GM23338 (cell line): ENCODE measurements at regions not wholly inside any gene's neighbourhood (a gene's known extent, or its start where the extent isn't known, plus 50 kb on each side); places are given as distances from the start of the nearest gene placed in this dataset.
A peak's percentile ranks its signal among the peaks of the same experiment; 100 is the strongest.

Source experiments
- ATAC-seq: fragments of 200-7000 bp; cut with Tn5 transposase; 3 replicates; pipeline ENCODE4 v1.9.1; 2020
- DNase-seq: peaks from one replicate; pipeline ENCODE4 v3.0.0-alpha.2; 2015; ENCODE audit warnings: low spot score
- H2AFZ ChIP-seq: fragments of 200-600 bp; sonication (generic); 2 replicates; pipeline ENCODE4 v1.8.0; 2016; ENCODE audit warnings: antibody characterized with exemption, mild to moderate bottlenecking, moderate library complexity
- H3F3A ChIP-seq: fragments of 200-600 bp; sonication (generic); replicated peaks from 2 replicates; pipeline ENCODE4 v1.8.0; 2017; ENCODE audit warnings: antibody characterized with exemption, mixed run types, low read depth
- H3K27ac ChIP-seq: fragments of 200-600 bp; sonication (generic); 2 replicates; pipeline ENCODE4 v1.6.1; 2016; ENCODE audit warnings: low read depth
- H3K27me3 ChIP-seq: fragments of 200-600 bp; sonication (generic); 2 replicates; pipeline ENCODE4 v1.8.0; 2016; ENCODE audit warnings: mild to moderate bottlenecking, mixed run types, moderate library complexity; ENCODE audit not compliant: insufficient read depth
- H3K36me3 ChIP-seq: fragments of 200-600 bp; sonication (generic); 2 replicates; pipeline ENCODE4 v1.8.0; 2016; ENCODE audit warnings: mild to moderate bottlenecking; ENCODE audit not compliant: insufficient read depth
- H3K4me1 ChIP-seq: fragments of 200-600 bp; sonication (generic); 2 replicates; pipeline ENCODE4 v1.8.0; 2016; ENCODE audit warnings: mild to moderate bottlenecking, moderate library complexity; ENCODE audit not compliant: insufficient read depth
- H3K4me2 ChIP-seq: fragments of 200-600 bp; sonication (generic); 2 replicates; pipeline ENCODE4 v1.7.1; 2017; ENCODE audit warnings: mixed run types
- H3K4me3 ChIP-seq: fragments of 200-600 bp; sonication (generic); 2 replicates; pipeline ENCODE4 v1.6.1; 2016; ENCODE audit warnings: mixed run types
- H3K79me2 ChIP-seq: fragments of 200-600 bp; sonication (generic); replicated peaks from 2 replicates; pipeline ENCODE4 v1.8.0; 2017; ENCODE audit warnings: mild to moderate bottlenecking; ENCODE audit not compliant: insufficient read depth
- H3K9me2 ChIP-seq: fragments of 200-600 bp; sonication (generic); 2 replicates; pipeline ENCODE4 v1.8.0; 2017; ENCODE audit not compliant: insufficient read depth
- H4K20me1 ChIP-seq: fragments of 200-600 bp; sonication (generic); replicated peaks from 2 replicates; pipeline ENCODE4 v1.8.0; 2017; ENCODE audit warnings: mild to moderate bottlenecking; ENCODE audit not compliant: insufficient read depth
- H3K27ac Mint-ChIP-seq: 2 replicates; pipeline ENCODE4 v1.8.0; 2020; ENCODE audit warnings: inconsistent platforms, mild to moderate bottlenecking, moderate library complexity, mixed read lengths
- H3K27me3 Mint-ChIP-seq: 3 replicates; pipeline ENCODE4 v1.8.0; 2022; ENCODE audit warnings: low read depth, mild to moderate bottlenecking, moderate library complexity, mixed read lengths, inconsistent platforms; ENCODE audit not compliant: insufficient read depth, poor library complexity
- H3K36me3 Mint-ChIP-seq: 3 replicates; pipeline ENCODE4 v1.8.0; 2021; ENCODE audit warnings: low read depth, mild to moderate bottlenecking, inconsistent platforms, moderate library complexity, mixed read lengths
- H3K4me1 Mint-ChIP-seq: 3 replicates; pipeline ENCODE4 v1.8.0; 2020; ENCODE audit warnings: mild to moderate bottlenecking, inconsistent platforms, mixed read lengths
- H3K4me3 Mint-ChIP-seq: 3 replicates; pipeline ENCODE4 v1.8.0; 2021; ENCODE audit warnings: moderate library complexity, mild to moderate bottlenecking, inconsistent platforms, mixed read lengths
- H3K9me3 Mint-ChIP-seq: 3 replicates; pipeline ENCODE4 v1.8.0; 2020; ENCODE audit warnings: moderate library complexity, mild to moderate bottlenecking, inconsistent platforms, mixed read lengths
- TF ChIP-seq, protein P1 (sequence below), 2 experiments: fragments of 200-600 bp in 1 of 2; sonication (generic) in 1 of 2; conservative IDR thresholded peaks; 2 replicates each; pipeline versions ENCODE4 v1.5.1 to v1.6.1; 2016 to 2017; ENCODE audit warnings: antibody characterized with exemption in 2 of 2, low read depth in 2 of 2, mild to moderate bottlenecking in 2 of 2, moderate library complexity in 1 of 2
- TF ChIP-seq, protein P2 (sequence below): IDR thresholded peaks from one replicate; pipeline ENCODE4 v1.6.1; 2018; ENCODE audit warnings: antibody characterized with exemption; ENCODE audit not compliant: unreplicated experiment
- TF ChIP-seq, protein P3 (sequence below): fragments of 250-450 bp; sonication (Bioruptor Pico); IDR thresholded peaks from 2 replicates; pipeline ENCODE4 v1.5.0; 2020; ENCODE audit warnings: mild to moderate bottlenecking, moderate library complexity

DNA sequence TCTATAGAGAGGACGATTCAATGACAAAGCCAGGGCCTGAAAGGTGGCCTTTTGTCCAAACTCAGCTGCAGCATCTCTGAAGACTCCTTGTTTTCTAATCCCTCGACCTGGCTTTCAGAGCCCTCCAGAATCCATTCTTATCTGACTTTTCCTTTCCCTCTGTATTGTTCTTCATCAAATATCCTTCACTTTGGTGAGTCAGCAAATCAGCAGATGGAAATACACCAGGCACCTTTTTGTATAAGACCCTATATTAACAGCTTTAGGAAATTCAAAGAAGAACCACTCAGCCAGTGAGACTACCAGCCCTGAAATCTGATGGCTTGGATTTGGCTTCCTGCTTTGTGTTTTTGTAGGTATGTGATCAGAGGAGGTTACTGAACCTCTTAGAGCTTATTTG lies 81.9 kb upstream of the RAB11FIP2 start:
- Histone ChIP-seq H3K4me2 (no peak overlapping the region), H3K4me1 (no peaks in the 10 kb centered on the region), H3F3A (no peaks in the 10 kb centered on the region), H3K36me3 (no peaks in the 10 kb centered on the region), H3K9me2 (no peaks in the 10 kb centered on the region; the same call in 1 of the 2 replicates), H2AFZ (0 out of 2 replicates have a peak overlapping the region, but pooled peaks have one; percentile 29), H3K27ac (no peak overlapping the region), H3K79me2 (no peaks in the 10 kb centered on the region), H3K27me3 (no peaks in the 10 kb centered on the region), H3K4me3 (no peak overlapping the region), H4K20me1 (no peaks in the 10 kb centered on the region)
- Mint-ChIP-seq H3K4me1 (peaks cover 8% of the 10 kb centered on the region), H3K27ac (no peak overlapping the region), H3K27me3 (peaks cover 3% of the 10 kb centered on the region), H3K4me3 (no peak overlapping the region), H3K36me3 (no peaks in the 10 kb centered on the region), H3K9me3 (no peaks in the 10 kb centered on the region)
- TF ChIP-seq, protein P1, sequence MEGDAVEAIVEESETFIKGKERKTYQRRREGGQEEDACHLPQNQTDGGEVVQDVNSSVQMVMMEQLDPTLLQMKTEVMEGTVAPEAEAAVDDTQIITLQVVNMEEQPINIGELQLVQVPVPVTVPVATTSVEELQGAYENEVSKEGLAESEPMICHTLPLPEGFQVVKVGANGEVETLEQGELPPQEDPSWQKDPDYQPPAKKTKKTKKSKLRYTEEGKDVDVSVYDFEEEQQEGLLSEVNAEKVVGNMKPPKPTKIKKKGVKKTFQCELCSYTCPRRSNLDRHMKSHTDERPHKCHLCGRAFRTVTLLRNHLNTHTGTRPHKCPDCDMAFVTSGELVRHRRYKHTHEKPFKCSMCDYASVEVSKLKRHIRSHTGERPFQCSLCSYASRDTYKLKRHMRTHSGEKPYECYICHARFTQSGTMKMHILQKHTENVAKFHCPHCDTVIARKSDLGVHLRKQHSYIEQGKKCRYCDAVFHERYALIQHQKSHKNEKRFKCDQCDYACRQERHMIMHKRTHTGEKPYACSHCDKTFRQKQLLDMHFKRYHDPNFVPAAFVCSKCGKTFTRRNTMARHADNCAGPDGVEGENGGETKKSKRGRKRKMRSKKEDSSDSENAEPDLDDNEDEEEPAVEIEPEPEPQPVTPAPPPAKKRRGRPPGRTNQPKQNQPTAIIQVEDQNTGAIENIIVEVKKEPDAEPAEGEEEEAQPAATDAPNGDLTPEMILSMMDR (conservative IDR thresholded peaks at IDR 0.05; ENCODE audit: low read depth in 2 of 2): no peak
- TF ChIP-seq, protein P2, sequence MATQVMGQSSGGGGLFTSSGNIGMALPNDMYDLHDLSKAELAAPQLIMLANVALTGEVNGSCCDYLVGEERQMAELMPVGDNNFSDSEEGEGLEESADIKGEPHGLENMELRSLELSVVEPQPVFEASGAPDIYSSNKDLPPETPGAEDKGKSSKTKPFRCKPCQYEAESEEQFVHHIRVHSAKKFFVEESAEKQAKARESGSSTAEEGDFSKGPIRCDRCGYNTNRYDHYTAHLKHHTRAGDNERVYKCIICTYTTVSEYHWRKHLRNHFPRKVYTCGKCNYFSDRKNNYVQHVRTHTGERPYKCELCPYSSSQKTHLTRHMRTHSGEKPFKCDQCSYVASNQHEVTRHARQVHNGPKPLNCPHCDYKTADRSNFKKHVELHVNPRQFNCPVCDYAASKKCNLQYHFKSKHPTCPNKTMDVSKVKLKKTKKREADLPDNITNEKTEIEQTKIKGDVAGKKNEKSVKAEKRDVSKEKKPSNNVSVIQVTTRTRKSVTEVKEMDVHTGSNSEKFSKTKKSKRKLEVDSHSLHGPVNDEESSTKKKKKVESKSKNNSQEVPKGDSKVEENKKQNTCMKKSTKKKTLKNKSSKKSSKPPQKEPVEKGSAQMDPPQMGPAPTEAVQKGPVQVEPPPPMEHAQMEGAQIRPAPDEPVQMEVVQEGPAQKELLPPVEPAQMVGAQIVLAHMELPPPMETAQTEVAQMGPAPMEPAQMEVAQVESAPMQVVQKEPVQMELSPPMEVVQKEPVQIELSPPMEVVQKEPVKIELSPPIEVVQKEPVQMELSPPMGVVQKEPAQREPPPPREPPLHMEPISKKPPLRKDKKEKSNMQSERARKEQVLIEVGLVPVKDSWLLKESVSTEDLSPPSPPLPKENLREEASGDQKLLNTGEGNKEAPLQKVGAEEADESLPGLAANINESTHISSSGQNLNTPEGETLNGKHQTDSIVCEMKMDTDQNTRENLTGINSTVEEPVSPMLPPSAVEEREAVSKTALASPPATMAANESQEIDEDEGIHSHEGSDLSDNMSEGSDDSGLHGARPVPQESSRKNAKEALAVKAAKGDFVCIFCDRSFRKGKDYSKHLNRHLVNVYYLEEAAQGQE: no peak
- TF ChIP-seq, protein P3, sequence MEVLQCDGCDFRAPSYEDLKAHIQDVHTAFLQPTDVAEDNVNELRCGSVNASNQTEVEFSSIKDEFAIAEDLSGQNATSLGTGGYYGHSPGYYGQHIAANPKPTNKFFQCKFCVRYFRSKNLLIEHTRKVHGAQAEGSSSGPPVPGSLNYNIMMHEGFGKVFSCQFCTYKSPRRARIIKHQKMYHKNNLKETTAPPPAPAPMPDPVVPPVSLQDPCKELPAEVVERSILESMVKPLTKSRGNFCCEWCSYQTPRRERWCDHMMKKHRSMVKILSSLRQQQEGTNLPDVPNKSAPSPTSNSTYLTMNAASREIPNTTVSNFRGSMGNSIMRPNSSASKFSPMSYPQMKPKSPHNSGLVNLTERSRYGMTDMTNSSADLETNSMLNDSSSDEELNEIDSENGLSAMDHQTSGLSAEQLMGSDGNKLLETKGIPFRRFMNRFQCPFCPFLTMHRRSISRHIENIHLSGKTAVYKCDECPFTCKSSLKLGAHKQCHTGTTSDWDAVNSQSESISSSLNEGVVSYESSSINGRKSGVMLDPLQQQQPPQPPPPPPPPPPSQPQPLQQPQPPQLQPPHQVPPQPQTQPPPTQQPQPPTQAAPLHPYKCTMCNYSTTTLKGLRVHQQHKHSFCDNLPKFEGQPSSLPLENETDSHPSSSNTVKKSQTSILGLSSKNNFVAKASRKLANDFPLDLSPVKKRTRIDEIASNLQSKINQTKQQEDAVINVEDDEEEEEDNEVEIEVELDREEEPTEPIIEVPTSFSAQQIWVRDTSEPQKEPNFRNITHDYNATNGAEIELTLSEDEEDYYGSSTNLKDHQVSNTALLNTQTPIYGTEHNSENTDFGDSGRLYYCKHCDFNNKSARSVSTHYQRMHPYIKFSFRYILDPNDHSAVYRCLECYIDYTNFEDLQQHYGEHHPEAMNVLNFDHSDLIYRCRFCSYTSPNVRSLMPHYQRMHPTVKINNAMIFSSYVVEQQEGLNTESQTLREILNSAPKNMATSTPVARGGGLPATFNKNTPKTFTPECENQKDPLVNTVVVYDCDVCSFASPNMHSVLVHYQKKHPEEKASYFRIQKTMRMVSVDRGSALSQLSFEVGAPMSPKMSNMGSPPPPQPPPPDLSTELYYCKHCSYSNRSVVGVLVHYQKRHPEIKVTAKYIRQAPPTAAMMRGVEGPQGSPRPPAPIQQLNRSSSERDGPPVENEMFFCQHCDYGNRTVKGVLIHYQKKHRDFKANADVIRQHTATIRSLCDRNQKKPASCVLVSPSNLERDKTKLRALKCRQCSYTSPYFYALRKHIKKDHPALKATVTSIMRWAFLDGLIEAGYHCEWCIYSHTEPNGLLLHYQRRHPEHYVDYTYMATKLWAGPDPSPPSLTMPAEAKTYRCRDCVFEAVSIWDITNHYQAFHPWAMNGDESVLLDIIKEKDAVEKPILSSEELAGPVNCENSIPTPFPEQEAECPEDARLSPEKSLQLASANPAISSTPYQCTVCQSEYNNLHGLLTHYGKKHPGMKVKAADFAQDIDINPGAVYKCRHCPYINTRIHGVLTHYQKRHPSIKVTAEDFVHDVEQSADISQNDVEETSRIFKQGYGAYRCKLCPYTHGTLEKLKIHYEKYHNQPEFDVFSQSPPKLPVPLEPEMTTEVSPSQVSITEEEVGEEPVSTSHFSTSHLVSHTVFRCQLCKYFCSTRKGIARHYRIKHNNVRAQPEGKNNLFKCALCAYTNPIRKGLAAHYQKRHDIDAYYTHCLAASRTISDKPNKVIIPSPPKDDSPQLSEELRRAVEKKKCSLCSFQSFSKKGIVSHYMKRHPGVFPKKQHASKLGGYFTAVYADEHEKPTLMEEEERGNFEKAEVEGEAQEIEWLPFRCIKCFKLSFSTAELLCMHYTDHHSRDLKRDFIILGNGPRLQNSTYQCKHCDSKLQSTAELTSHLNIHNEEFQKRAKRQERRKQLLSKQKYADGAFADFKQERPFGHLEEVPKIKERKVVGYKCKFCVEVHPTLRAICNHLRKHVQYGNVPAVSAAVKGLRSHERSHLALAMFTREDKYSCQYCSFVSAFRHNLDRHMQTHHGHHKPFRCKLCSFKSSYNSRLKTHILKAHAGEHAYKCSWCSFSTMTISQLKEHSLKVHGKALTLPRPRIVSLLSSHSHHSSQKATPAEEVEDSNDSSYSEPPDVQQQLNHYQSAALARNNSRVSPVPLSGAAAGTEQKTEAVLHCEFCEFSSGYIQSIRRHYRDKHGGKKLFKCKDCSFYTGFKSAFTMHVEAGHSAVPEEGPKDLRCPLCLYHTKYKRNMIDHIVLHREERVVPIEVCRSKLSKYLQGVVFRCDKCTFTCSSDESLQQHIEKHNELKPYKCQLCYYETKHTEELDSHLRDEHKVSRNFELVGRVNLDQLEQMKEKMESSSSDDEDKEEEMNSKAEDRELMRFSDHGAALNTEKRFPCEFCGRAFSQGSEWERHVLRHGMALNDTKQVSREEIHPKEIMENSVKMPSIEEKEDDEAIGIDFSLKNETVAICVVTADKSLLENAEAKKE (CRISPR knock-in tag): no peak
- ATAC-seq: no peak
- no peak for DNase-seq
